Small intestine (tissue), 7 donors: ENCODE measurements at regions not wholly inside any gene's neighbourhood (a gene's known extent, or its start where the extent isn't known, plus 50 kb on each side); places are given as distances from the start of the nearest gene placed in this dataset.
"Not testable (repeated sequence)": the region's sequence is repeated elsewhere in the genome, so short reads cannot be mapped to it uniquely, and the experiment has no call there.

Experiments
- DNase-seq, 2 donors: peaks; one replicate each; pipeline versions ENCODE4 v3.0.0 to v3.0.0-alpha.2; 2013
- FAIRE-seq: peaks from 2 replicates; lab custom pipeline; 2012; peaks lifted over from hg19 to GRCh38; lab: Jason Lieb, UNC
- H3K27ac ChIP-seq, 3 donors: one replicate each; pipeline ENCODE4 v1.5.1; 2013; ENCODE audit warnings: low read length in 2 of 3, mild to moderate bottlenecking in 2 of 3, control low read depth in 1 of 3, inconsistent platforms in 1 of 3, low read depth in 1 of 3, moderate library complexity in 1 of 3
- H3K27me3 ChIP-seq, 3 donors: one replicate each; pipeline ENCODE4 v1.6.1; 2013; ENCODE audit warnings: low read length in 3 of 3, inconsistent platforms in 1 of 3; ENCODE audit not compliant: control insufficient read depth in 3 of 3, insufficient read depth in 3 of 3
- H3K36me3 ChIP-seq, 3 donors: one replicate each; pipeline ENCODE4 v1.6.1; 2013; ENCODE audit warnings: low read length in 3 of 3, inconsistent platforms in 1 of 3, low read depth in 1 of 3, mild to moderate bottlenecking in 1 of 3, moderate library complexity in 1 of 3; ENCODE audit not compliant: control insufficient read depth in 3 of 3, insufficient read depth in 2 of 3
- H3K4me1 ChIP-seq, 3 donors: one replicate each; pipeline ENCODE4 v1.6.1; 2013; ENCODE audit warnings: low read length in 2 of 3, inconsistent platforms in 1 of 3, low read depth in 1 of 3, mild to moderate bottlenecking in 1 of 3, moderate library complexity in 1 of 3; ENCODE audit not compliant: control insufficient read depth in 3 of 3, insufficient read depth in 2 of 3
- H3K4me3 ChIP-seq, 3 donors: one replicate each; pipeline ENCODE4 v1.5.1; 2013; ENCODE audit warnings: low read length in 3 of 3, control low read depth in 1 of 3, inconsistent platforms in 1 of 3, low read depth in 1 of 3, mild to moderate bottlenecking in 1 of 3, moderate library complexity in 1 of 3
- H3K9me3 ChIP-seq, 2 donors: one replicate each; pipeline ENCODE4 v1.6.1; 2013; ENCODE audit warnings: low read depth in 1 of 2, low read length in 1 of 2; ENCODE audit not compliant: control insufficient read depth in 2 of 2, insufficient read depth in 1 of 2
- WGBS, 3 donors: extraction: QIAGEN DNeasy Blood & Tissue Kit; methylation state at CpG; one replicate each; pipeline ENCODE4 v1.1.7; 2013; 5-methylcytosine and 5-hydroxymethylcytosine counted together
- donor health status: healthy with polysubstance abuse.
- donor health status: control.
- donor health status: control.
- donor health status: Bipolar disorder and iron deficiency.
- donor health status: healthy.

DNA sequence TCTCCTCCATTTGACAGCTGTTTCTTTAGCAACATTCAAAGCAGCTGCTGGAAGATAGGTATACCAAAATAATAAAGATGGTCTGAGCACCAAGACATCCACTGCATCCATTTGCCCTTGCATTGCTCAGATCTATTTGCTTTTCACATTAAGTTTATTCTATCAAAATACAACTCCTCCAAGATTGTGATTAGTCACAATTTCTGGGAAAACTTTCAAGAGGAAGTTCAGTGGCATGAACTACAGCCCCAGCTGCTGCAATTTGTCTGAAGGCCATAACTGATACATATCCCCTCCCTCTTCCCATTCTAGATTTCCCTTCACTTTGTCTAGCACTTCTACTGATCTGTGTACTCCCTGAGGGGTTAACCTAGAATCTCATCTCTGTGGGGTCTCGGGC, 117.5 kb upstream of the CEP126 start:
- H3K4me1 ChIP-seq = no peaks in the 10 kb centered on the region
- no peaks in the 10 kb centered on the region for H3K36me3 ChIP-seq
- H3K4me3 ChIP-seq = no peak overlapping the region
- no peaks in the 10 kb centered on the region for H3K27me3 ChIP-seq
- FAIRE-seq (no peak), DNase-seq (no peak)
- WGBS, 3 donors = 58 to 61% (median 61%) methylated on average over 1 of the region's 1 CpG
- H3K9me3 ChIP-seq = no peaks in the 10 kb centered on the region
- no peak overlapping the region for H3K27ac ChIP-seq

DNA sequence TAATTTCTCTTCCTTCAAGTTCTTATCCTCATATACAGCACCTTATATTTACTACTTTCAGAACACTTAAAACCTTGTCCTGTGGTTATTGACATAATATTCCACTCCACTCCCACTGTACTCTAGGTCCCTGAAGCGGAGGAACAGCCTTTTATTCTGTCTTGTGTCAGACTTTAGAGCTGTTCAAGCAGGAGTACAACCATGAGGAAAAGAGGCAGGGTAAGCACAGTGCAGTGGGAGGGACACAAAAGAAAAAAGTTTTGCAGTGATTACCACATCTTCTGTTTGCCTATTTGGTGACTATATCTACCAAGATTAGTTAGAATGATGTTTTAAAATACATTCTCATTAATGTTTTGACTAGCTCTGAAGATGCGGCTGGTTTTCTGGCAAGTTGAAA, 122.0 kb upstream of the CEP126 start:
- Histone ChIP-seq H3K27ac (no peak overlapping the region), H3K27me3 (no peaks in the 10 kb centered on the region), H3K4me3 (no peak overlapping the region), H3K36me3 (no peaks in the 10 kb centered on the region), H3K4me1 (no peaks in the 10 kb centered on the region), H3K9me3 (no peaks in the 10 kb centered on the region)
- WGBS, 3 donors = 44 to 57% (median 50%) methylated on average over 2 of the region's 2 CpGs
- FAIRE-seq (no peak), DNase-seq (no peak)

DNA sequence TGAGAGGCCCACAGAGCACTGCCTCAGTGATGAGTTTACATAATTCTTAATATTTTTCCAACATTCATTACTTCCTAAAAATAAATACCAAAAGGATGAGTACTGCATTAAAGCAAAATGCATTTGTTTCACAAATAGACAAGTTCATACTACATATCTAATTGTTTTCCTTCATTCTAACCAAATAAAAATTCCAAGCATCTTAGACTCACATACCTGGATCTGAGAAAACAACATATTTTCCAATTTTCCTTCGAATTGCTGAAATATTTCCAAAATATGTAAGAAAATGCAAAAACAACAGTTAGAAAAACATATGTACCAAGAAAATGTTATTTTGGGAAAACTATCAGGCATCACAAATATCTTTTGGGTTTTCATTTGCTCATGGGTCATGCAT, 127.9 kb upstream of the CEP126 start:
- no peak for FAIRE-seq
- no peak overlapping the region for H3K4me3 ChIP-seq
- 38 to 60% (median 39%) methylated on average over 1 of the region's 1 CpG for WGBS, 3 donors
- H3K4me1 ChIP-seq = no peaks in the 10 kb centered on the region
- no peaks in the 10 kb centered on the region for H3K27me3 ChIP-seq
- no peak overlapping the region for H3K27ac ChIP-seq
- no peaks in the 10 kb centered on the region for H3K9me3 ChIP-seq
- no peak for DNase-seq
- H3K36me3 ChIP-seq = no peaks in the 10 kb centered on the region

DNA sequence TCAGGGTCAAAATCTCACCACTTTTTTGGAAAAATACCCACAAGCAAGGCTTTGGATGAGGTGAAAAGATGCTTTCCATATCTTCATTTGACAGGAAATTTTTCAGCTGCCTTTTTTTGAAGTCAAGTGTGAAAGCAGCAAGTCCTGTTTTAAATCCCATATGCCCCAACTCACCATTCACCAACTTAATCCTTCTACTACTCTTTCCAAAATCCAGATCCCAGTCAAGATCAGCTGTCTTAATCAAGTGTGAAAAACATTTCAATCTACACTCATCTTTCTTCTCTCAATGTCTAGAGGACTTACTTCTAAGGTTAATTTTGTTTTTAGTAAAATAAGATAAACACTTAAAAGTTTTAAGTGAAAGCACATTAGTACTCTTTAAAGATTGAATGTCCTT, 128.4 kb upstream of the CEP126 start:
- no peak overlapping the region for H3K4me3 ChIP-seq
- DNase-seq = no peak
- H3K9me3 ChIP-seq = no peaks in the 10 kb centered on the region
- H3K27me3 ChIP-seq = no peaks in the 10 kb centered on the region
- no peaks in the 10 kb centered on the region for H3K4me1 ChIP-seq
- no peak for FAIRE-seq
- H3K36me3 ChIP-seq = no peaks in the 10 kb centered on the region
- H3K27ac ChIP-seq = no peak overlapping the region

DNA sequence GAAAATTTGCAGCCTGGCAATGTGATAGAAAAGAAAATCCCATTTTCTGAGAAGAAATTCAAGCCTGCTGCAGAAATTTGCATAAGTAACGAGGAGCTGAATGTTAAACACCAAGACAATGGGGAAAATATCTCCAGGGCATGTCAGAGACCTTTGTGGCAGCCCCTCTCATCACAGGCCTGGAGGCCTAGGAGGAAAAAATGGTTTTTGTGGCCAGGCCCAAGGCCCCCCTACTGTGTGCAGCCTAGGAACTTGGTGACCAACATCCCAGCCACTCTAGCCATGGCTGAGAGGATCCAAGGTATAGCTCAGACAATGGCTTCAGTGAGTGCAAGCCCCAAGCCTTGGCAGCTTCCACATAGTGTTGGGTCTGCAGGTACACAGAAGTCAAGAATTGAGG, 135.6 kb upstream of the CEP126 start:
- H3K36me3 ChIP-seq, DNase-seq, H3K4me1 ChIP-seq, FAIRE-seq, H3K27me3 ChIP-seq, H3K4me3 ChIP-seq, H3K27ac ChIP-seq: not testable (repeated sequence)
- 14 to 49% (median 42%) methylated on average over 1 of the region's 1 CpG for WGBS, 3 donors
- peaks cover 0 to 15% of the 10 kb centered on the region in 2 donors for H3K9me3 ChIP-seq

DNA sequence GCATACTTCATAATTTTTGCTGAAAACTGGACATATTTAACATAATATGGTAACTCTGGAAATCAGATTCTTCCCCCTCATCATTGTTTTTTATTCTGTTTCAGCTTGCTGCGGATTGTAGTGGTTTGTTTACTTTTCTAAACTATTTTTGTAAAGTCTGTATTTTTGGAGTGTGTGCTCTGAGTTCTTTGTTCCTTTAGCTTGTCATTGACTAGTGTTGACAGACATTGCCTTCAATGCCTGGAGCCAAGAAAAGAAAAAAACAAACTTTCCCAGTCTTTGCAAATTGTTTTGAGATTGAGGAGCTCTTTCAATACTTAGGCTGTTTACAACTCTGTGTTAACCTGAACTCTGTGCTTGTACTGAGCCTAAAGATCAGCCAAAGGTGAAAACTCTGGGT, 137.3 kb upstream of the CEP126 start:
- DNase-seq (no peak), FAIRE-seq (no peak)
- Histone ChIP-seq H3K4me1 (no peaks in the 10 kb centered on the region), H3K27me3 (no peaks in the 10 kb centered on the region), H3K4me3 (no peak overlapping the region), H3K27ac (no peak overlapping the region), H3K9me3 (peaks cover 0 to 15% of the 10 kb centered on the region in 2 donors), H3K36me3 (no peaks in the 10 kb centered on the region)
- 58 to 87% (median 76%) methylated on average over 1 of the region's 1 CpG for WGBS, 3 donors

DNA sequence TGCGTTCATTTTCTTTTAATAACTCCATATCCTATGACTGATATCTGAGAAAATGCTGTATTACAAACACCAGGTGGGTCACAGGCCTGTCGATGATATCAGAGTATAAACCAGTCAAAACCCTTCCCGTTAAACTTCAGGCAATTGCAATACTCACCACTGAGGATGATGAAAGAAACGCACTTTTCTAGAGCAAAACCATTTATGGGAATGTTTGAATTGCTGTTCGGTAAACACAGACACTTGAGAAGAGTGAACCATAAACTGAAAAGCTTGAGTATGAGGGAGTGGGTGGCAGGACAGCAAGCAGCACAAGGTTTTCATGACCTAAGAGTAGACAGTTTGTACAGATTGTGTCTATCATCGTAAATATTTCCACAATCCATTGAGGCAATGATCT, 139.8 kb upstream of the CEP126 start:
- H3K4me1 ChIP-seq = no peaks in the 10 kb centered on the region
- H3K27me3 ChIP-seq = no peaks in the 10 kb centered on the region
- no peak overlapping the region for H3K27ac ChIP-seq
- peaks cover 0 to 15% of the 10 kb centered on the region in 2 donors for H3K9me3 ChIP-seq
- 64 to 69% (median 66%) methylated on average over 6 of the region's 6 CpGs for WGBS, 3 donors
- no peak overlapping the region for H3K4me3 ChIP-seq
- H3K36me3 ChIP-seq = no peaks in the 10 kb centered on the region
- no peak for FAIRE-seq
- no peak for DNase-seq

DNA sequence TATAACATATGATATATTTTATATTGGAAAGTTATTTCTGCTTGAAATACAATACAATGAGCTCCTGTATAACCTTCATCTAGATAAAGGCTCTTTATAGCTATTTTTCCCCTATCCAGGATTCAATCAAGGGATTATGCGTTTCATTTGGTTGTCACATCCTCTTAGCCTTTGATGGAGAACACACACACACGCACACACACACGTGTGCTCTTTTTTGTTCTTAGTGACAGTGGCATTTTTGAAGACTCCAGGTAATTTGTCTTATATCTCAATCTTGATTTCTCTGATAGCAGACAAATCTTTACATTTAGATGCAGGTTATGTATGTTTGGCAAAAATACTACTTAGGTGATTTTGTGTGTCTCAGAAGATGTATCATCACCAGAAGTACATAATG, 144.2 kb upstream of the CEP126 start:
- FAIRE-seq = no peak
- 81 to 91% (median 87%) methylated on average over 3 of the region's 3 CpGs for WGBS, 3 donors

DNA sequence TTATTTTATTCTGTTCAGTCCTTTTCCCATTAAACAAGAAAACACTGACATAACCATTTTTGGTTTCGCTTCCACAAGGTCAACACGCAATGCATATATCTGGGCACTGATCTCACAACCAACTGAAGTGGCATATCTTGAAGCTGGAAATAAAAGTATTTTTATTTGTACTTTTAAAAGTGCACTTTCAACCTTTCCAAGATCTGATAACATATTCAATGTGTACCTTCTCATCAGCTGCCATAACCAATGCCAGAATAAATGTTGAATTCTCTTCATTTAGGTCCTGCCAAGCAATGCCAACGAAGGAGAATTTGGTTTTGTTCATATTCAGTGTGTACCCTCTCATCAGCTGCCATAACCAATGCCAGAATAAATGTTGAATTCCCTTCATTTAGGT, 148.9 kb upstream of the CEP126 start:
- FAIRE-seq (no peak), DNase-seq (no peak)
- Histone ChIP-seq H3K4me3 (no peak overlapping the region), H3K27ac (no peak overlapping the region), H3K9me3 (peaks cover 0 to 7% of the 10 kb centered on the region in 2 donors), H3K36me3 (no peaks in the 10 kb centered on the region), H3K27me3 (no peaks in the 10 kb centered on the region), H3K4me1 (no peaks in the 10 kb centered on the region)
- 58 to 87% (median 66%) methylated on average over 3 of the region's 3 CpGs for WGBS, 3 donors

More for the DNA sequence above, 144.2 kb upstream of the CEP126 start:
- H3K9me3 ChIP-seq = peaks cover 0 to 7% of the 10 kb centered on the region in 2 donors
- H3K27me3 ChIP-seq = no peaks in the 10 kb centered on the region
- H3K4me3 ChIP-seq = no peak overlapping the region
- no peak for DNase-seq
- H3K36me3 ChIP-seq = no peaks in the 10 kb centered on the region
- H3K4me1 ChIP-seq = no peaks in the 10 kb centered on the region
- no peak overlapping the region for H3K27ac ChIP-seq
